C4-2B (cell line): ENCODE measurements at regions not wholly inside any gene's neighbourhood (a gene's known extent, or its start where the extent isn't known, plus 50 kb on each side); places are given as distances from the start of the nearest gene placed in this dataset.

ENCODE experiments used
- H3K27ac ChIP-seq: fragments of 450-650 bp; 2 replicates; pipeline ENCODE4 v1.5.1; 2017
- ZFX ChIP-seq: fragments of 450-650 bp; IDR thresholded peaks from 2 replicates; pipeline ENCODE4 v1.6.1; 2017
- TF ChIP-seq, protein P1 (sequence below): fragments of 450-650 bp; conservative IDR thresholded peaks from 2 replicates; pipeline ENCODE4 v1.5.1; 2017; ENCODE audit warnings: mild to moderate bottlenecking

DNA sequence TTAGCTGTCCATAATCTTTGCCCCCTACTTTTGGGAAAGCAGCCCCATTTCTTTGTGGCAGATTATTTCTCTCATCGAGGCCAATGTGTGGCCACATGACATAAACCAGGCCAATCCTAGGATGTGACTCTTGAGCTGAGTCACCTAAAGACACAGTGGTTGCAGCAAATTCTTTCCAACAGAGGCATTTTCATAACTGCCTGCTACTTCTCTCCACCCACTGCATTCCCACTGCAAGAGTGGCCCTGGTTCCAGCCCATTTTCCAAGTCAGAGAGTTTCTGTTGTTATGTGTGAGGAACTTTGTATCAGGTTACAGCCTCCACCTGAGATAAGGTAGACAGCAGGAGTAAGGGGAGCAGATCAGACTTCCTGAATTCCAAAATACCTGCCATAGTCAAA lies 195.2 kb downstream of the RGS9 start:
- no peak overlapping the region for H3K27ac ChIP-seq
- TF ChIP-seq, protein P1, sequence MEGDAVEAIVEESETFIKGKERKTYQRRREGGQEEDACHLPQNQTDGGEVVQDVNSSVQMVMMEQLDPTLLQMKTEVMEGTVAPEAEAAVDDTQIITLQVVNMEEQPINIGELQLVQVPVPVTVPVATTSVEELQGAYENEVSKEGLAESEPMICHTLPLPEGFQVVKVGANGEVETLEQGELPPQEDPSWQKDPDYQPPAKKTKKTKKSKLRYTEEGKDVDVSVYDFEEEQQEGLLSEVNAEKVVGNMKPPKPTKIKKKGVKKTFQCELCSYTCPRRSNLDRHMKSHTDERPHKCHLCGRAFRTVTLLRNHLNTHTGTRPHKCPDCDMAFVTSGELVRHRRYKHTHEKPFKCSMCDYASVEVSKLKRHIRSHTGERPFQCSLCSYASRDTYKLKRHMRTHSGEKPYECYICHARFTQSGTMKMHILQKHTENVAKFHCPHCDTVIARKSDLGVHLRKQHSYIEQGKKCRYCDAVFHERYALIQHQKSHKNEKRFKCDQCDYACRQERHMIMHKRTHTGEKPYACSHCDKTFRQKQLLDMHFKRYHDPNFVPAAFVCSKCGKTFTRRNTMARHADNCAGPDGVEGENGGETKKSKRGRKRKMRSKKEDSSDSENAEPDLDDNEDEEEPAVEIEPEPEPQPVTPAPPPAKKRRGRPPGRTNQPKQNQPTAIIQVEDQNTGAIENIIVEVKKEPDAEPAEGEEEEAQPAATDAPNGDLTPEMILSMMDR, result no peak
- no peak for TF ChIP-seq ZFX

DNA sequence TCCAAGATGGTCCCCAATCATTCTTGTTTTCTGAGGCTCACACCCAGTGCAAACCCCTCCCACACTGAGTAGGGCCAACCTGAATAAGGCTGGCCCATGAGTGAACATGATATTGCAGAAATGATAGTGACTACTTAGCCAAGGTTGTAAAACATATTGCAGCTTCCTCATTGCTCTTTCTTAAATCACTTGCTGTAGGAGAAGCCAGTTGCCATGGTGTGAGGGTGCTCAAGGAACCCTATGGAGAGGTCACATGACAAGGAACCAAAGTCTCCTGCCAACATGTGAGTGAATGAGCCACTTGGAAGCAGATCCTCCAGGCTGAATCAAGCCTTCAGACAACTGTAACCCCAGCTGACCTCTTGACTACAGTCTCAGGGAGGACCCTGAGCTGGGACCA lies 191.4 kb downstream of the RGS9 start:
- no peak overlapping the region for H3K27ac ChIP-seq

DNA sequence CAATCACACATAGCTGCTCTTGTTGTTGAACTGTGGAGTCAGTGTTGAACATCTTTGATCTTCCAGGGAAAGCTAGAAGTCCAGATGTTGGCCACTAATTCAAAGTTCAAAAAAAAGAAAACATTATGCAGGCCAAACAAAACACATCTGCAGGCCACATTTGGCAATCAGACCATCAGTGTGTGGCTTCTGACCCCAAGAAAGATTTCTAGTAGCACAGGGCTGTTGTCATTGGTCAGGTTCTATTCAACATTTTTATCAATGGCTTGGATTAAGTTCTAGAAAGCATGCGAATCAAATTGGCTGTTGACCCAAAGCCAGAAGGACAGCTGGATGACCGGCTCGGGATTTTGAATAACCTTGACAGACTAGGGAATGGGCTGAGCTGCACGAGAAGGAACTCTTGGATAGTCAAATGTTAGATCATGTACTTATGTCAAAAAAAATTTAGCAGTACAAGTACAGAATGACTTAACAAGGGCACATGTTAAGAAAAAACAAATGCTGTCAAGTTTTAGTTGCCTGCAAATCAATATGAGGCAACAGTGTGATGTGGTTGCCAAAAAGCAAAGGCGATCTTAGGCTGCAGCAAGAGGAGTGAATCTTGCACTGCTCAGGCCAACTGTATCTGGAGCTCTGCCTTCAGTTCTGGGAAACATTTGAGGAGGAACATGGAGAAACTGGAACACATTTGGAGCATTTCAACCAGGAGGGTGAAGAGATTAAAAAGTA lies 187.6 kb downstream of the RGS9 start:
- TF ChIP-seq, protein P1, result no peak
- TF ChIP-seq ZFX, result no peak
- no peak overlapping the region for H3K27ac ChIP-seq

More for the DNA sequence above, 191.4 kb downstream of the RGS9 start:
- TF ChIP-seq, protein P1, result no peak
- no peak for TF ChIP-seq ZFX

DNA sequence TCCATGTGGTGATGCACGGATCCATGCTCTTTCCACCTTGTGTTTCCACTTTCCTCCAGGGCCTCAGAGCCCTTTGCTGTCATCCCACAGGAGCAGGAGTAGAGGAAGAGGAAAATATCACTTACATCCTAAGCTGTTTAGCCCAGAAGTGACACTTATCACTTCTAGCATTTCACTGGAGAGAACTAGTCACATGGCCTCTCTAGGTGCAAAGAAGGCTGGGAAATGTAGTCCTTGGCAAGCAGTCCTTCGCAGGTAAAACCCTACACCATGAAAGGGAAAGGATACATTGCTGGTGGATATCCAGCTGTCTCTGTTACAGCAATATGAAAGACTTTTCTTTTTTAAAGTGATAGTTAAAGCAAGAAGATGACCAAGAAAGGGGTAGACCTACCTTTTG lies 185.9 kb downstream of the RGS9 start:
- no peak overlapping the region for H3K27ac ChIP-seq
- no peak for TF ChIP-seq ZFX
- TF ChIP-seq, protein P1, result no peak

DNA sequence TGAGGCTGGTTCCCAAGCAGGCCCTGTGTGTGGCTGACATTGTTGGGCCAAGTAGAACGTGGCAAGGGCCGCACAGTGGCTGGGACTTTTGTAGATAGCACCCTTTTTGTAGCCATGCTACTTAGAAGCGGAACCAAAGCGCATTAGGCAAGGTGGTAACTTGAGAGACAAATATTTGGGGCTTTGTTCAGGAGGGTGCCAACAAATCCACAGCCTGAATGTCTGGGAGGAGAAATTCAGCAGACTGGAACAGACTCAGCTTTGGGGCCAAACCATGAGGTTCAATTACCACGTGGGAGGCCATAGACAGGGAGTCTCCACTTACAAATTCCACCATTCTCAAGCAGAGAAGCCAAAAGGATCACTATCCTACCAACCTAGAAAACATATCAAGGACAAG lies 183.7 kb downstream of the RGS9 start:
- no peak overlapping the region for H3K27ac ChIP-seq
- TF ChIP-seq, protein P1, result no peak

DNA sequence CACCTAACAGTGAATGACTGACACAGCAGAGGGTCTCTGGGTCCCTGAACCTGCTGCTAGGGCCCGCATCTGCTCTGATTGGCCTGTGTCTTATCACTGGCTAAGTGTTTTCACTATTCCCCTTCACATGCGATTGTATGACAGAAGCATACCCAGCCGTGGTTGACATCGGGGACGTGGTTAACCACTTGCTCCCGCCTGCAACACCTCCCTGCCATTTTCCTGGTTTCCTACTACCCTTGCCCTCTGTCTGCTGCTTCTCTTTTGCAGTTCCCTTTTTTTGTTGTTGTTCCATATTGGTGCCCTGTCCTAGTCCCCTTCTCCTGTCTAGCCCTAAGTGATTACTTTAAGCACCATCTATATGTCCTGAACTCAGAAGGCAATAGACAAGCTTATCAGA lies 177.0 kb downstream of the RGS9 start:
- H3K27ac ChIP-seq, result no peak overlapping the region
- no peak for TF ChIP-seq ZFX
- TF ChIP-seq, protein P1, result no peak

DNA sequence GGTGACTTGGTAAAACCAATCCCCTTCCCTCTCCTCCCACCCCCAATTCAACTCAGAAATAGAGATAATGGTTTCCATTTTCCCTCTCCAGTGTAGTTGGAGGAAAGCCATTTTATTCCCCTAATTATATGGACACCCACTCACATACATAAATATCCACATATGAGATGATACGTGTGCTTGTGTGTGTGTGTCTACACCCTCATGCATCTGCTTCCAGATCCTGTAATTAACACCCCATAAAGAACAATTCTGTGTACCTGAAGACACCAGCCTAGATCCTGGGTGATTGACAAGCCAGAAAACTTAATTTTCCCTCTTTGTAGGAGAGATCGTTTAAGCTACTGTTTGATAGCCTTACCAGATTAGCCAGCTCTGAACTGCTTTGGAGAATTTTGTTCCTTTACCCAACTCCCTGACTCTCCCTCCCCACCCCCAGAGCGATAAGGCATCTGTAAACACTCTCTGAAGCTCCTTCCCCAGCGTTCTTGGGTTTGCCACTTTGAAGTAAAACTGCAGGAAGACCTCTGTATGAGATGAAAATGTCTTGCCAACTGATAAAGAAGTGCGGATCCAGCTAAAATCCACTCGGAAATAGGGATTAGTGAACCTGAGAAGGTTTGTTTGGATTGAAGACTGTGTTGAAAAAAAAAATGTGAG lies 175.7 kb downstream of the RGS9 start:
- no peak for TF ChIP-seq ZFX
- TF ChIP-seq, protein P1, result no peak
- H3K27ac ChIP-seq, result no peak overlapping the region
